ENCODE measurements at regions not wholly inside any gene's neighbourhood (a gene's known extent, or its start where the extent isn't known, plus 50 kb on each side); places are given as distances from the start of the nearest gene placed in this dataset.
A peak's percentile ranks its signal among the peaks of the same experiment; 100 is the strongest.

- no peak for DNase-seq
These were observed 556.0 kb upstream of the JAG1 start for GRCh38 chr20:11229772-11230171.

- DNase-seq = no peak
These were observed 557.2 kb upstream of the JAG1 start for GRCh38 chr20:11230999-11231398.

- DNase-seq = no peak
These were observed 558.2 kb upstream of the JAG1 start for GRCh38 chr20:11231742-11232648.

- no peak for DNase-seq
These were observed 559.1 kb upstream of the JAG1 start for GRCh38 chr20:11232896-11233295.

- no peak for DNase-seq
These were observed 560.4 kb upstream of the JAG1 start for GRCh38 chr20:11234181-11234580.

- no peak for DNase-seq
These were observed 560.8 kb upstream of the JAG1 start for GRCh38 chr20:11234608-11235007.

GRCh38 chr20:11235058-11235457 lies 561.3 kb upstream of the JAG1 start:
- no peak for DNase-seq

- DNase-seq = no peak
These were observed 568.5 kb upstream of the JAG1 start for GRCh38 chr20:11242320-11242719.

- no peak for DNase-seq
These were observed 571.6 kb upstream of the JAG1 start for GRCh38 chr20:11245431-11245830.

- DNase-seq = peak; percentile 99
These were observed 572.5 kb upstream of the JAG1 start for GRCh38 chr20:11246251-11246775.

- DNase-seq = no peak
These were observed 573.5 kb upstream of the JAG1 start for GRCh38 chr20:11247046-11248010.

- no peak for DNase-seq
These were observed 574.2 kb upstream of the JAG1 start for GRCh38 chr20:11248011-11248409.

- DNase-seq = no peak
These were observed 575.2 kb upstream of the JAG1 start for GRCh38 chr20:11248687-11249638.

GRCh38 chr20:11249683-11250082 lies 575.9 kb upstream of the JAG1 start:
- DNase-seq = no peak

- no peak for DNase-seq
These were observed 578.6 kb upstream of the JAG1 start for GRCh38 chr20:11252447-11252846.

GRCh38 chr20:11255455-11255854 lies 581.7 kb upstream of the JAG1 start:
- DNase-seq = no peak

- DNase-seq = no peak
These were observed 582.1 kb upstream of the JAG1 start for GRCh38 chr20:11255860-11256259.

- no peak for DNase-seq
These were observed 586.8 kb upstream of the JAG1 start for GRCh38 chr20:11260611-11261010.

- no peak for DNase-seq
These were observed 587.8 kb upstream of the JAG1 start for GRCh38 chr20:11261533-11262000.

- peak; percentile 71 for DNase-seq
These were observed 592.8 kb upstream of the JAG1 start for GRCh38 chr20:11266571-11266970.

GRCh38 chr20:11267131-11267761 lies 593.4 kb upstream of the JAG1 start:
- peak; percentile 21 for DNase-seq

All from NCI-H748 treated with DMSO at 0.1 percent for 48 hours (cell line).